ENCODE measurements at regions not wholly inside any gene's neighbourhood (a gene's known extent, or its start where the extent isn't known, plus 50 kb on each side); places are given as distances from the start of the nearest gene placed in this dataset.
A peak's percentile ranks its signal among the peaks of the same experiment; 100 is the strongest.

DNA sequence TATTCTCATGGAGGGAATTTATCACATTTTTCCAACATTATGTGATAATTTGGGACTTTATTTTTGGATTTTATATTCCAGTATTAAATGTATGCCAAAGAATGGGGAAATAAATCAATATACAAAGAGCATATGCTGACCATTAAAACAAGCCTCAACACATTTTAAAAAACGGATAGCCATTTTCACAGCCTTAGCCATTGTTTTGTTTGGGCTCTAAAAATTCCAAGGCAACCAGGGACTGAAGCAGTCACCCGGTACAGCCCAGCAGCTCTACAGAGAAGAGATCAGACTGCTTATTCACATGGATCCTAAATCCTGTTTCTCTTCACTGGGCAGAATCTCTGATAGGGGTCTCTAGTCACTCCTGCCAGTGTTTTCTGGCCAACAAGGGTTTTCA lies 150.2 kb upstream of the OGFRL1 start:
- H3K4me2 ChIP-seq (ENCODE audit: insufficient read depth, low read length): no peak overlapping the region
- no peak overlapping the region for H3K27ac ChIP-seq (ENCODE audit: low read depth, low read length)
- H3K36me3 ChIP-seq (ENCODE audit: insufficient read depth, low read length): no peaks in the 10 kb centered on the region
- H4K20me1 ChIP-seq (ENCODE audit: insufficient read depth, low read length): no peaks in the 10 kb centered on the region
- no peaks in the 10 kb centered on the region for H3K79me2 ChIP-seq (ENCODE audit: insufficient read depth, low read length)
- H3K4me1 ChIP-seq (ENCODE audit: insufficient read depth, low read length): no peaks in the 10 kb centered on the region
- H3K27me3 ChIP-seq (ENCODE audit: insufficient read depth, low read length): no peaks in the 10 kb centered on the region
- TF ChIP-seq, protein P1, sequence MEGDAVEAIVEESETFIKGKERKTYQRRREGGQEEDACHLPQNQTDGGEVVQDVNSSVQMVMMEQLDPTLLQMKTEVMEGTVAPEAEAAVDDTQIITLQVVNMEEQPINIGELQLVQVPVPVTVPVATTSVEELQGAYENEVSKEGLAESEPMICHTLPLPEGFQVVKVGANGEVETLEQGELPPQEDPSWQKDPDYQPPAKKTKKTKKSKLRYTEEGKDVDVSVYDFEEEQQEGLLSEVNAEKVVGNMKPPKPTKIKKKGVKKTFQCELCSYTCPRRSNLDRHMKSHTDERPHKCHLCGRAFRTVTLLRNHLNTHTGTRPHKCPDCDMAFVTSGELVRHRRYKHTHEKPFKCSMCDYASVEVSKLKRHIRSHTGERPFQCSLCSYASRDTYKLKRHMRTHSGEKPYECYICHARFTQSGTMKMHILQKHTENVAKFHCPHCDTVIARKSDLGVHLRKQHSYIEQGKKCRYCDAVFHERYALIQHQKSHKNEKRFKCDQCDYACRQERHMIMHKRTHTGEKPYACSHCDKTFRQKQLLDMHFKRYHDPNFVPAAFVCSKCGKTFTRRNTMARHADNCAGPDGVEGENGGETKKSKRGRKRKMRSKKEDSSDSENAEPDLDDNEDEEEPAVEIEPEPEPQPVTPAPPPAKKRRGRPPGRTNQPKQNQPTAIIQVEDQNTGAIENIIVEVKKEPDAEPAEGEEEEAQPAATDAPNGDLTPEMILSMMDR (IDR thresholded peaks at IDR 0.05; ENCODE audit: extremely low read depth, low read depth, low read length): no peak
- no peak for DNase-seq (ENCODE audit: insufficient read length, low spot score, missing footprints)
- no peak overlapping the region for H2AFZ ChIP-seq (ENCODE audit: low read length)
- H3K4me3 ChIP-seq (ENCODE audit: insufficient read depth, low read length): no peak overlapping the region
- H3K9me3 ChIP-seq (ENCODE audit: low read depth, low read length): no peaks in the 10 kb centered on the region

DNA sequence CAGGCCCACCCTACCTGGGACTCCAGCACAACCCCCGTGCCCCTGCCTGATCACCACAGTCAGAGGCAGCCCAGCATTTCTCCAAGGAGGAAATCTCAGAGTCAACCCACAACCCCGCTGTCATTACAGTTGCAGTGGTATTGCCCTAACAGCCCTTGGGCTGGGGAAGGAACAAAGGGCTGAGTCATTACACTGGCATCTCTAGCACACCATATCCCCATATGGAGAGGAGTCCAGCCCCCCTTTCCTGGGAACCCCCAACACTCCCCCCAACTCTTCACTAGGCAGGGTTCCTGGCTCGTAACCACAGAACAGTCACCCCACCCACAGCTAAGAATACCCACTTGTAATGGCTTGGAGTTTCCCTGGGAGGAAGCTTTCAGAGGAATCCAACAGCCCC lies 149.4 kb upstream of the OGFRL1 start:
- Histone ChIP-seq H3K4me3 (ENCODE audit: insufficient read depth, low read length) (no peak overlapping the region), H3K9me3 (ENCODE audit: low read depth, low read length) (no peaks in the 10 kb centered on the region), H3K79me2 (ENCODE audit: insufficient read depth, low read length) (no peaks in the 10 kb centered on the region), H4K20me1 (ENCODE audit: insufficient read depth, low read length) (no peaks in the 10 kb centered on the region), H3K27me3 (ENCODE audit: insufficient read depth, low read length) (no peaks in the 10 kb centered on the region), H3K4me2 (ENCODE audit: insufficient read depth, low read length) (no peak overlapping the region), H2AFZ (ENCODE audit: low read length) (no peak overlapping the region), H3K27ac (ENCODE audit: low read depth, low read length) (no peak overlapping the region), H3K36me3 (ENCODE audit: insufficient read depth, low read length) (no peaks in the 10 kb centered on the region), H3K4me1 (ENCODE audit: insufficient read depth, low read length) (no peaks in the 10 kb centered on the region)
- DNase-seq (ENCODE audit: insufficient read length, low spot score, missing footprints): peak; percentile 15
- TF ChIP-seq, protein P1 (IDR thresholded peaks at IDR 0.05; ENCODE audit: extremely low read depth, low read depth, low read length): no peak

DNA sequence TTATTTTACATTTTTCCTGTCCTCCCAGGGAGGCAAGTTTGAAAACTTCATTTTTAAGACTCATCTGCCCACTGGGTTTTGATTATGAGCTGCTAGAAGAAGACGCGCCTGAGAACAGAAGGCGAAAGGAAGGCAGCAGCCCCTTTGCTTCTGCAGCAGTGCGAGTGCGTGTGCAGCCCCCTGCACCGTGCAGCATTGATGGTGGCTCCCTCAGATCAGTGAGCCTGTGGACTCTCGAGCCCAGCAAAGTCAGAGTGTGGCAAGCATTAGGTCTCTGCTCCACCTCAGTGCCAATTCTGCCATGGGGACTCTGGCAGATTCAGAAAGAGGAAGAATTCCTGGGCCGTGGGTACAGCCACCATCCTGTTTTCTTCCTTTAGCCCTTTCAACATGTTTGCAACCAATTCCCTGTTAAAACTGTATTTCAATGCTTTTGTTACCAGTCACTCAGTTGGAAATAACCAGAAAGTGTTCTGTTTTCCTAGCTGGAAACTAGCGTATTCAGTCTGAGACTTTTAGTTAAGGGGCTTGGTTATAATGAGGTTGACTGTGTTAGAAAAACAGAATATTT lies 134.8 kb upstream of the OGFRL1 start:
- Histone ChIP-seq H3K27ac (ENCODE audit: low read depth, low read length) (no peak overlapping the region), H3K79me2 (ENCODE audit: insufficient read depth, low read length) (no peaks in the 10 kb centered on the region), H2AFZ (ENCODE audit: low read length) (no peak overlapping the region), H4K20me1 (ENCODE audit: insufficient read depth, low read length) (no peaks in the 10 kb centered on the region), H3K27me3 (ENCODE audit: insufficient read depth, low read length) (no peaks in the 10 kb centered on the region), H3K9me3 (ENCODE audit: low read depth, low read length) (no peaks in the 10 kb centered on the region), H3K4me2 (ENCODE audit: insufficient read depth, low read length) (no peak overlapping the region), H3K36me3 (ENCODE audit: insufficient read depth, low read length) (no peaks in the 10 kb centered on the region), H3K4me3 (ENCODE audit: insufficient read depth, low read length) (no peak overlapping the region), H3K4me1 (ENCODE audit: insufficient read depth, low read length) (no peaks in the 10 kb centered on the region)
- TF ChIP-seq, protein P1 (IDR thresholded peaks at IDR 0.05; ENCODE audit: extremely low read depth, low read depth, low read length): no peak
- DNase-seq (ENCODE audit: insufficient read length, low spot score, missing footprints): no peak

- TF ChIP-seq, protein P1 (IDR thresholded peaks at IDR 0.05; ENCODE audit: extremely low read depth, low read depth, low read length): no peak
- H3K36me3 ChIP-seq (ENCODE audit: insufficient read depth, low read length): no peaks in the 10 kb centered on the region
- H2AFZ ChIP-seq (ENCODE audit: low read length): no peak overlapping the region
- H3K27me3 ChIP-seq (ENCODE audit: insufficient read depth, low read length): no peaks in the 10 kb centered on the region
- H3K4me3 ChIP-seq (ENCODE audit: insufficient read depth, low read length): no peak overlapping the region
- no peak overlapping the region for H3K27ac ChIP-seq (ENCODE audit: low read depth, low read length)
- DNase-seq (ENCODE audit: insufficient read length, low spot score, missing footprints): no peak
- no peaks in the 10 kb centered on the region for H3K79me2 ChIP-seq (ENCODE audit: insufficient read depth, low read length)
- no peaks in the 10 kb centered on the region for H3K4me1 ChIP-seq (ENCODE audit: insufficient read depth, low read length)
- H3K9me3 ChIP-seq (ENCODE audit: low read depth, low read length): no peaks in the 10 kb centered on the region
- no peaks in the 10 kb centered on the region for H4K20me1 ChIP-seq (ENCODE audit: insufficient read depth, low read length)
- H3K4me2 ChIP-seq (ENCODE audit: insufficient read depth, low read length): no peak overlapping the region
Observed at GRCh38 chr6:71157345-71157744, 131.3 kb upstream of the OGFRL1 start.
